GM12878 (cell line): ENCODE measurements at regions not wholly inside any gene's neighbourhood (a gene's known extent, or its start where the extent isn't known, plus 50 kb on each side); places are given as distances from the start of the nearest gene placed in this dataset.
"Not testable (repeated sequence)": the region's sequence is repeated elsewhere in the genome, so short reads cannot be mapped to it uniquely, and the experiment has no call there.

Source experiments
- CEBPZ ChIP-seq: fragments of 150-350 bp; IDR thresholded peaks from 2 replicates; pipeline ENCODE4 v1.6.1; 2016; ENCODE audit warnings: low read depth, low read length
- CREB1 ChIP-seq: IDR thresholded peaks from 2 replicates; pipeline ENCODE4 v1.6.1; 2012; ENCODE audit warnings: low read depth, mild to moderate bottlenecking, inconsistent platforms
- EED ChIP-seq: sonication (generic); IDR thresholded peaks from 2 replicates; pipeline ENCODE4 v1.6.1; 2016; ENCODE audit warnings: antibody characterized with exemption, low read depth
- EZH2 ChIP-seq: IDR thresholded peaks from 2 replicates; pipeline ENCODE4 v1.6.1; 2012; ENCODE audit warnings: low read depth, mild to moderate bottlenecking, control low read depth, inconsistent platforms, low read length, borderline replicate concordance; ENCODE audit not compliant: control insufficient read depth
- JUND ChIP-seq: IDR thresholded peaks from 2 replicates; pipeline ENCODE4 v1.6.1; 2012; ENCODE audit warnings: low read depth, mild to moderate bottlenecking, low read length, improper control_type of control experiment, moderate library complexity
- NFIC ChIP-seq: IDR thresholded peaks from 2 replicates; pipeline ENCODE4 v1.6.1; 2012; ENCODE audit warnings: low read depth, mild to moderate bottlenecking, inconsistent platforms, low read length, moderate library complexity
- ZBTB4 ChIP-seq: fragments of 450-650 bp; formaldehyde crosslinking; IDR thresholded peaks from 2 replicates; pipeline ENCODE4 v1.4.0; 2022; ENCODE audit warnings: mild to moderate bottlenecking, moderate library complexity
- TF ChIP-seq, protein P1 (sequence below), 3 experiments: IDR thresholded peaks in 2 of 3; conservative IDR thresholded peaks in 1 of 3; 2 replicates each; pipeline ENCODE4 v1.5.1; 2011; ENCODE audit warnings: low read depth in 3 of 3, low read length in 3 of 3, mild to moderate bottlenecking in 3 of 3, control low read depth in 2 of 3, moderate library complexity in 2 of 3, inconsistent platforms in 1 of 3, mixed read lengths in 1 of 3; ENCODE audit not compliant: control insufficient read depth in 2 of 3, insufficient read depth in 1 of 3; ENCODE audit errors: extremely low read depth in 1 of 3
- TF ChIP-seq, protein P2 (sequence below): IDR thresholded peaks from 2 replicates; pipeline ENCODE4 v1.6.1; 2011; ENCODE audit warnings: borderline replicate concordance, low read depth, mild to moderate bottlenecking, moderate library complexity, low read length; ENCODE audit not compliant: insufficient read depth, poor library complexity, severe bottlenecking
- TF ChIP-seq, protein P3 (sequence below): IDR thresholded peaks from 2 replicates; pipeline ENCODE4 v1.6.1; 2012; ENCODE audit warnings: low read length, inconsistent platforms

DNA sequence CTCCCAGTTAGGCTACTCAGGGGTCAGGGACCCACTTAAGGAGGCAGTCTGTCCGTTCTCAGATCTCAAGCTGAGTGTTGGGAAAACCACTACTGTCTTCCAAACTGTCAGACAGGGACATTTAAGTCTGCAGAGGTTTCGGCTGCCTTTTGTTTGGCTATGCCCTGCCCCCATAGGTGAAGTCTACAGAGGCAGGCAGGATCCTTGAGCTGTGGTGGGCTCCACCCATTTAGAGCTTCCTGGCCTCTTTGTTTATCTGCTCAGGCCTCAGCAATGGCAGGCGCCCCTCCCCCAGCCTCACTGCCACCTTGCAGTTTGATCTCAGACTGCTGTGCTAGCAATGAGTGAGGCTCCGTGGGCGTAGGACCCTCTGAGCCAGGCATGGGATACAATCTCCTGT, 149.5 kb upstream of the FAM78B start:
- not testable (repeated sequence) for TF ChIP-seq EZH2, NFIC, JUND, CREB1, EED, ZBTB4, CEBPZ
- TF ChIP-seq, protein P1, sequence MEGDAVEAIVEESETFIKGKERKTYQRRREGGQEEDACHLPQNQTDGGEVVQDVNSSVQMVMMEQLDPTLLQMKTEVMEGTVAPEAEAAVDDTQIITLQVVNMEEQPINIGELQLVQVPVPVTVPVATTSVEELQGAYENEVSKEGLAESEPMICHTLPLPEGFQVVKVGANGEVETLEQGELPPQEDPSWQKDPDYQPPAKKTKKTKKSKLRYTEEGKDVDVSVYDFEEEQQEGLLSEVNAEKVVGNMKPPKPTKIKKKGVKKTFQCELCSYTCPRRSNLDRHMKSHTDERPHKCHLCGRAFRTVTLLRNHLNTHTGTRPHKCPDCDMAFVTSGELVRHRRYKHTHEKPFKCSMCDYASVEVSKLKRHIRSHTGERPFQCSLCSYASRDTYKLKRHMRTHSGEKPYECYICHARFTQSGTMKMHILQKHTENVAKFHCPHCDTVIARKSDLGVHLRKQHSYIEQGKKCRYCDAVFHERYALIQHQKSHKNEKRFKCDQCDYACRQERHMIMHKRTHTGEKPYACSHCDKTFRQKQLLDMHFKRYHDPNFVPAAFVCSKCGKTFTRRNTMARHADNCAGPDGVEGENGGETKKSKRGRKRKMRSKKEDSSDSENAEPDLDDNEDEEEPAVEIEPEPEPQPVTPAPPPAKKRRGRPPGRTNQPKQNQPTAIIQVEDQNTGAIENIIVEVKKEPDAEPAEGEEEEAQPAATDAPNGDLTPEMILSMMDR (IDR thresholded peaks at IDR 0.05 in 2 of 3, conservative IDR thresholded peaks at IDR 0.05 in 1 of 3; ENCODE audit: control insufficient read depth in 2 of 3, extremely low read depth in 1 of 3, insufficient read depth in 1 of 3, low read depth in 3 of 3, low read length in 3 of 3), result not testable (repeated sequence)
- TF ChIP-seq, protein P2, sequence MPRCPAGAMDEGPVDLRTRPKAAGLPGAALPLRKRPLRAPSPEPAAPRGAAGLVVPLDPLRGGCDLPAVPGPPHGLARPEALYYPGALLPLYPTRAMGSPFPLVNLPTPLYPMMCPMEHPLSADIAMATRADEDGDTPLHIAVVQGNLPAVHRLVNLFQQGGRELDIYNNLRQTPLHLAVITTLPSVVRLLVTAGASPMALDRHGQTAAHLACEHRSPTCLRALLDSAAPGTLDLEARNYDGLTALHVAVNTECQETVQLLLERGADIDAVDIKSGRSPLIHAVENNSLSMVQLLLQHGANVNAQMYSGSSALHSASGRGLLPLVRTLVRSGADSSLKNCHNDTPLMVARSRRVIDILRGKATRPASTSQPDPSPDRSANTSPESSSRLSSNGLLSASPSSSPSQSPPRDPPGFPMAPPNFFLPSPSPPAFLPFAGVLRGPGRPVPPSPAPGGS, result not testable (repeated sequence)
- TF ChIP-seq, protein P3, sequence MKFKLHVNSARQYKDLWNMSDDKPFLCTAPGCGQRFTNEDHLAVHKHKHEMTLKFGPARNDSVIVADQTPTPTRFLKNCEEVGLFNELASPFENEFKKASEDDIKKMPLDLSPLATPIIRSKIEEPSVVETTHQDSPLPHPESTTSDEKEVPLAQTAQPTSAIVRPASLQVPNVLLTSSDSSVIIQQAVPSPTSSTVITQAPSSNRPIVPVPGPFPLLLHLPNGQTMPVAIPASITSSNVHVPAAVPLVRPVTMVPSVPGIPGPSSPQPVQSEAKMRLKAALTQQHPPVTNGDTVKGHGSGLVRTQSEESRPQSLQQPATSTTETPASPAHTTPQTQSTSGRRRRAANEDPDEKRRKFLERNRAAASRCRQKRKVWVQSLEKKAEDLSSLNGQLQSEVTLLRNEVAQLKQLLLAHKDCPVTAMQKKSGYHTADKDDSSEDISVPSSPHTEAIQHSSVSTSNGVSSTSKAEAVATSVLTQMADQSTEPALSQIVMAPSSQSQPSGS, result not testable (repeated sequence)
